HepG2 (cell line): ENCODE measurements at regions not wholly inside any gene's neighbourhood (a gene's known extent, or its start where the extent isn't known, plus 50 kb on each side); places are given as distances from the start of the nearest gene placed in this dataset.
A peak's percentile ranks its signal among the peaks of the same experiment; 100 is the strongest.

Source experiments
- BRCA1 ChIP-seq: sonication (generic); formaldehyde crosslinking; IDR thresholded peaks from 2 replicates; pipeline ENCODE4 v1.4.0; 2020; ENCODE audit warnings: missing genetic modification reagents
- HOXA3 ChIP-seq: sonication (generic); formaldehyde crosslinking; IDR thresholded peaks from 2 replicates; pipeline ENCODE4 v1.5.0; 2020; ENCODE audit warnings: missing genetic modification reagents
- ISL2 ChIP-seq: sonication (generic); formaldehyde crosslinking; IDR thresholded peaks from 2 replicates; pipeline ENCODE4 v1.5.0; 2020; ENCODE audit warnings: missing genetic modification reagents
- JARID2 ChIP-seq: sonication (generic); formaldehyde crosslinking; IDR thresholded peaks from 2 replicates; pipeline ENCODE4 v1.8.1; 2023; ENCODE audit warnings: missing genetic modification reagents, inconsistent platforms; ENCODE audit not compliant: insufficient replicate concordance
- KLF9 ChIP-seq: IDR thresholded peaks from 2 replicates; pipeline ENCODE4 v1.6.1; 2016; ENCODE audit warnings: low read depth
- MAFF ChIP-seq: IDR thresholded peaks from 2 replicates; pipeline ENCODE4 v1.6.1; 2011; ENCODE audit warnings: low read depth, low read length, improper control_type of control experiment
- MED1 ChIP-seq: sonication (generic); formaldehyde crosslinking; IDR thresholded peaks from 2 replicates; pipeline ENCODE4 v1.4.0; 2020; ENCODE audit warnings: missing genetic modification reagents
- NCOR1 ChIP-seq: fragments of 200-600 bp; sonication (generic); IDR thresholded peaks from 2 replicates; pipeline ENCODE4 v1.7.0; 2017; ENCODE audit warnings: antibody characterized with exemption, low read length, borderline replicate concordance
- NR2F6 ChIP-seq, 2 experiments: IDR thresholded peaks; 2 replicates each; pipeline ENCODE4 v1.6.1; 2016; ENCODE audit warnings: antibody characterized with exemption in 1 of 2, mild to moderate bottlenecking in 1 of 2
- RBM22 ChIP-seq: fragments of 200-400 bp; formaldehyde crosslinking; optimal IDR thresholded peaks from 2 replicates; pipeline ENCODE3; 2017; ENCODE audit warnings: mild to moderate bottlenecking, low read length, moderate library complexity
- RXRB ChIP-seq: IDR thresholded peaks from 2 replicates; pipeline ENCODE4 v1.6.1; 2016; ENCODE audit warnings: borderline replicate concordance, missing genetic modification reagents, missing compliant biosample characterization
- THAP11 ChIP-seq: IDR thresholded peaks from 2 replicates; pipeline ENCODE4 v1.6.1; 2016; ENCODE audit warnings: missing biosample characterization, missing genetic modification reagents
- ZFY ChIP-seq: sonication (generic); formaldehyde crosslinking; IDR thresholded peaks from 2 replicates; pipeline ENCODE4 v1.4.0; 2020; ENCODE audit warnings: missing genetic modification reagents
- ZNF382 ChIP-seq: sonication (generic); formaldehyde crosslinking; IDR thresholded peaks from 2 replicates; pipeline ENCODE4 v1.5.0; 2020; ENCODE audit warnings: missing genetic modification reagents, mild to moderate bottlenecking, borderline replicate concordance
- ZNF598 ChIP-seq: sonication (generic); formaldehyde crosslinking; IDR thresholded peaks from 2 replicates; pipeline ENCODE4 v1.5.1; 2020; ENCODE audit warnings: mild to moderate bottlenecking, missing genetic modification reagents, borderline replicate concordance
- ZNF644 ChIP-seq: IDR thresholded peaks from 2 replicates; pipeline ENCODE4 v1.6.1; 2016; ENCODE audit warnings: low read depth
- TF ChIP-seq, protein P1 (sequence below): sonication (generic); formaldehyde crosslinking; IDR thresholded peaks from 2 replicates; pipeline ENCODE4 v1.4.0; 2020; ENCODE audit warnings: missing genetic modification reagents, borderline replicate concordance
- TF ChIP-seq, protein P2 (sequence below): sonication (generic); formaldehyde crosslinking; IDR thresholded peaks from 2 replicates; pipeline ENCODE4 v1.5.0; 2020; ENCODE audit warnings: missing genetic modification reagents
- TF ChIP-seq, protein P3 (sequence below): sonication (generic); formaldehyde crosslinking; IDR thresholded peaks from 2 replicates; pipeline ENCODE4 v1.5.1; 2020; ENCODE audit warnings: mild to moderate bottlenecking, missing genetic modification reagents, borderline replicate concordance
- TF ChIP-seq, protein P4 (sequence below): IDR thresholded peaks from 2 replicates; pipeline ENCODE4 v1.6.1; 2016; ENCODE audit warnings: low read depth
- TF ChIP-seq, protein P5 (sequence below): IDR thresholded peaks from 2 replicates; pipeline ENCODE4 v1.6.1; 2016; ENCODE audit warnings: control low read depth

DNA sequence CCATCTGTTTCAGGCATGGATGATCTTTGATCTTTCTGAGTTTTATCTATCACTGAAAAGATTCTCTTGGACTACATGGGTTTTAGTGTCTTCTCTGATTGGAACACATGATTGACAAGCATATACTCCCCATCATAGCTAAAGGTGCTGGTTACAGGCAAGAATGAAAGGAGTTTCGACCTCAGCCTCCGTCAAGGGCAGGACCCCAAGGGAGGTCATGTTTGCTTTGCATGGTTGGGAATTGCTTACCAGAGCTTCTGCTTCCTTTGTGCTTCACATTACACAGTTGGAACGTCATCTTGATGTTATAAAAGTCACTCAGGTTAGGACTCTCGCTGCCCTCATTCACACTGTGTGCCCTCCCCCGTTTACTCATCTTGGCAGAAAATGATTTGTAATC, 287.7 kb downstream of the PIK3C3 start (continued):
- TF ChIP-seq, protein P1, sequence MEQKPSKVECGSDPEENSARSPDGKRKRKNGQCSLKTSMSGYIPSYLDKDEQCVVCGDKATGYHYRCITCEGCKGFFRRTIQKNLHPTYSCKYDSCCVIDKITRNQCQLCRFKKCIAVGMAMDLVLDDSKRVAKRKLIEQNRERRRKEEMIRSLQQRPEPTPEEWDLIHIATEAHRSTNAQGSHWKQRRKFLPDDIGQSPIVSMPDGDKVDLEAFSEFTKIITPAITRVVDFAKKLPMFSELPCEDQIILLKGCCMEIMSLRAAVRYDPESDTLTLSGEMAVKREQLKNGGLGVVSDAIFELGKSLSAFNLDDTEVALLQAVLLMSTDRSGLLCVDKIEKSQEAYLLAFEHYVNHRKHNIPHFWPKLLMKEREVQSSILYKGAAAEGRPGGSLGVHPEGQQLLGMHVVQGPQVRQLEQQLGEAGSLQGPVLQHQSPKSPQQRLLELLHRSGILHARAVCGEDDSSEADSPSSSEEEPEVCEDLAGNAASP (CRISPR knock-in tag) = peak; percentile 54; the same call in 1 of the 2 replicates
- TF ChIP-seq, protein P2, sequence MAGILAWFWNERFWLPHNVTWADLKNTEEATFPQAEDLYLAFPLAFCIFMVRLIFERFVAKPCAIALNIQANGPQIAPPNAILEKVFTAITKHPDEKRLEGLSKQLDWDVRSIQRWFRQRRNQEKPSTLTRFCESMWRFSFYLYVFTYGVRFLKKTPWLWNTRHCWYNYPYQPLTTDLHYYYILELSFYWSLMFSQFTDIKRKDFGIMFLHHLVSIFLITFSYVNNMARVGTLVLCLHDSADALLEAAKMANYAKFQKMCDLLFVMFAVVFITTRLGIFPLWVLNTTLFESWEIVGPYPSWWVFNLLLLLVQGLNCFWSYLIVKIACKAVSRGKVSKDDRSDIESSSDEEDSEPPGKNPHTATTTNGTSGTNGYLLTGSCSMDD = no peak
- TF ChIP-seq BRCA1 (CRISPR knock-in tag) = no peak
- no peak for TF ChIP-seq ZFY (CRISPR knock-in tag)
- no peak for TF ChIP-seq ZNF598 (CRISPR knock-in tag)
- TF ChIP-seq NCOR1 = 0 out of 2 replicates have a peak, but pooled peaks have one; percentile 18
- TF ChIP-seq, protein P3, sequence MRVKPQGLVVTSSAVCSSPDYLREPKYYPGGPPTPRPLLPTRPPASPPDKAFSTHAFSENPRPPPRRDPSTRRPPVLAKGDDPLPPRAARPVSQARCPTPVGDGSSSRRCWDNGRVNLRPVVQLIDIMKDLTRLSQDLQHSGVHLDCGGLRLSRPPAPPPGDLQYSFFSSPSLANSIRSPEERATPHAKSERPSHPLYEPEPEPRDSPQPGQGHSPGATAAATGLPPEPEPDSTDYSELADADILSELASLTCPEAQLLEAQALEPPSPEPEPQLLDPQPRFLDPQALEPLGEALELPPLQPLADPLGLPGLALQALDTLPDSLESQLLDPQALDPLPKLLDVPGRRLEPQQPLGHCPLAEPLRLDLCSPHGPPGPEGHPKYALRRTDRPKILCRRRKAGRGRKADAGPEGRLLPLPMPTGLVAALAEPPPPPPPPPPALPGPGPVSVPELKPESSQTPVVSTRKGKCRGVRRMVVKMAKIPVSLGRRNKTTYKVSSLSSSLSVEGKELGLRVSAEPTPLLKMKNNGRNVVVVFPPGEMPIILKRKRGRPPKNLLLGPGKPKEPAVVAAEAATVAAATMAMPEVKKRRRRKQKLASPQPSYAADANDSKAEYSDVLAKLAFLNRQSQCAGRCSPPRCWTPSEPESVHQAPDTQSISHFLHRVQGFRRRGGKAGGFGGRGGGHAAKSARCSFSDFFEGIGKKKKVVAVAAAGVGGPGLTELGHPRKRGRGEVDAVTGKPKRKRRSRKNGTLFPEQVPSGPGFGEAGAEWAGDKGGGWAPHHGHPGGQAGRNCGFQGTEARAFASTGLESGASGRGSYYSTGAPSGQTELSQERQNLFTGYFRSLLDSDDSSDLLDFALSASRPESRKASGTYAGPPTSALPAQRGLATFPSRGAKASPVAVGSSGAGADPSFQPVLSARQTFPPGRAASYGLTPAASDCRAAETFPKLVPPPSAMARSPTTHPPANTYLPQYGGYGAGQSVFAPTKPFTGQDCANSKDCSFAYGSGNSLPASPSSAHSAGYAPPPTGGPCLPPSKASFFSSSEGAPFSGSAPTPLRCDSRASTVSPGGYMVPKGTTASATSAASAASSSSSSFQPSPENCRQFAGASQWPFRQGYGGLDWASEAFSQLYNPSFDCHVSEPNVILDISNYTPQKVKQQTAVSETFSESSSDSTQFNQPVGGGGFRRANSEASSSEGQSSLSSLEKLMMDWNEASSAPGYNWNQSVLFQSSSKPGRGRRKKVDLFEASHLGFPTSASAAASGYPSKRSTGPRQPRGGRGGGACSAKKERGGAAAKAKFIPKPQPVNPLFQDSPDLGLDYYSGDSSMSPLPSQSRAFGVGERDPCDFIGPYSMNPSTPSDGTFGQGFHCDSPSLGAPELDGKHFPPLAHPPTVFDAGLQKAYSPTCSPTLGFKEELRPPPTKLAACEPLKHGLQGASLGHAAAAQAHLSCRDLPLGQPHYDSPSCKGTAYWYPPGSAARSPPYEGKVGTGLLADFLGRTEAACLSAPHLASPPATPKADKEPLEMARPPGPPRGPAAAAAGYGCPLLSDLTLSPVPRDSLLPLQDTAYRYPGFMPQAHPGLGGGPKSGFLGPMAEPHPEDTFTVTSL (CRISPR knock-in tag) = peak; percentile 32; the same call in 1 of the 2 replicates
- no peak for TF ChIP-seq ZNF382 (CRISPR knock-in tag)
- no peak for TF ChIP-seq KLF9 (CRISPR knock-in tag)
- TF ChIP-seq THAP11 (CRISPR knock-in tag) = no peak
- 0 out of 2 replicates have a peak, but pooled peaks have one; percentile 20 for TF ChIP-seq MAFF
- TF ChIP-seq JARID2 (CRISPR knock-in tag) = no peak
- TF ChIP-seq MED1 = peak; percentile 62; the same call in 1 of the 2 replicates
- no peak for TF ChIP-seq RBM22
- peak; percentile 71 for TF ChIP-seq HOXA3 (CRISPR knock-in tag)
- TF ChIP-seq, protein P4, sequence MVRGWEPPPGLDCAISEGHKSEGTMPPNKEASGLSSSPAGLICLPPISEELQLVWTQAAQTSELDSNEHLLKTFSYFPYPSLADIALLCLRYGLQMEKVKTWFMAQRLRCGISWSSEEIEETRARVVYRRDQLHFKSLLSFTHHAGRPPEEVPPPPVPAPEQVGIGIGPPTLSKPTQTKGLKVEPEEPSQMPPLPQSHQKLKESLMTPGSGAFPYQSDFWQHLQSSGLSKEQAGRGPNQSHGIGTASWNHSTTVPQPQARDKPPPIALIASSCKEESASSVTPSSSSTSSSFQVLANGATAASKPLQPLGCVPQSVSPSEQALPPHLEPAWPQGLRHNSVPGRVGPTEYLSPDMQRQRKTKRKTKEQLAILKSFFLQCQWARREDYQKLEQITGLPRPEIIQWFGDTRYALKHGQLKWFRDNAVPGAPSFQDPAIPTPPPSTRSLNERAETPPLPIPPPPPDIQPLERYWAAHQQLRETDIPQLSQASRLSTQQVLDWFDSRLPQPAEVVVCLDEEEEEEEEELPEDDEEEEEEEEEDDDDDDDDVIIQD (CRISPR knock-in tag) = peak; percentile 73; the same call in 1 of the 2 replicates
- peak; percentile 54; the same call in 1 of the 2 replicates for TF ChIP-seq ZNF644 (CRISPR knock-in tag)
- TF ChIP-seq, protein P5, sequence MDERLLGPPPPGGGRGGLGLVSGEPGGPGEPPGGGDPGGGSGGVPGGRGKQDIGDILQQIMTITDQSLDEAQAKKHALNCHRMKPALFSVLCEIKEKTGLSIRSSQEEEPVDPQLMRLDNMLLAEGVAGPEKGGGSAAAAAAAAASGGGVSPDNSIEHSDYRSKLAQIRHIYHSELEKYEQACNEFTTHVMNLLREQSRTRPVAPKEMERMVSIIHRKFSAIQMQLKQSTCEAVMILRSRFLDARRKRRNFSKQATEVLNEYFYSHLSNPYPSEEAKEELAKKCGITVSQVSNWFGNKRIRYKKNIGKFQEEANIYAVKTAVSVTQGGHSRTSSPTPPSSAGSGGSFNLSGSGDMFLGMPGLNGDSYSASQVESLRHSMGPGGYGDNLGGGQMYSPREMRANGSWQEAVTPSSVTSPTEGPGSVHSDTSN (CRISPR knock-in tag) = peak; percentile 59; the same call in 1 of the 2 replicates
- 0 out of 2 replicates have a peak, but pooled peaks have one; percentile 44 for TF ChIP-seq ISL2 (CRISPR knock-in tag)
- peak; percentile 75 for TF ChIP-seq RXRB
- TF ChIP-seq NR2F6 (IDR thresholded peaks at IDR 0.05) = peak; percentile 85
- peak; percentile 92 for TF ChIP-seq NR2F6 (CRISPR knock-in tag; IDR thresholded peaks at IDR 0.05)
